ENCODE measurements at regions not wholly inside any gene's neighbourhood (a gene's known extent, or its start where the extent isn't known, plus 50 kb on each side); places are given as distances from the start of the nearest gene placed in this dataset.
A peak's percentile ranks its signal among the peaks of the same experiment; 100 is the strongest.

DNA sequence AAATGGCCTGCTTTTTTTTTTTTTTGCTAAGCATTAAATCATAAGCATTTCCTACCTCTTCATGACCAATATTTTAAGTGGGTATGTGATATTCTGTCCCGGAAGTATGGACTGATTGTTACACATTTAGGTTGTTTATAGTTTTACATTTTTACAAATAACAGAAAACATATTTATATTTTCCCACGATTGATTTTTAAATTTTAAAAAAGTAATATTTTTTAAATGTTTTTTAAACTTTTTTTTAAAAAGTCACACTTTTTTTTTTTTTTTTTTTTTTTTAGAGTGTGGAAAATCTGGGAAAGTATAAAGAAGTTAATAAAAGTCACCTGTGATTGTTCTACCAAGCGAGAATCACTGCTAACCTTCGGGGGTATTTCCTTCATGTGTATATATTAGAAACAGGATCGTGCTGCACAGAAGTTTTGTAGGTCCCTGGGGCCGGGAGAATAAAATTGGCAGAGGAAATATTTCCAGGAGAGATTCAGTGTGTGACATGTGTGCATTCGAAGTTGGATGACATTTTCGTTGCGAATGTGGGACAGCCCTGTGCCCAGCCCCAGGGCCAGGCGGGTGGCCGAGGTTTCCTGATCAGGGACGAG, 173.1 kb downstream of the CDC5L start:
- DNase-seq (ENCODE audit: low read depth in 2 of 2): no peak

DNA sequence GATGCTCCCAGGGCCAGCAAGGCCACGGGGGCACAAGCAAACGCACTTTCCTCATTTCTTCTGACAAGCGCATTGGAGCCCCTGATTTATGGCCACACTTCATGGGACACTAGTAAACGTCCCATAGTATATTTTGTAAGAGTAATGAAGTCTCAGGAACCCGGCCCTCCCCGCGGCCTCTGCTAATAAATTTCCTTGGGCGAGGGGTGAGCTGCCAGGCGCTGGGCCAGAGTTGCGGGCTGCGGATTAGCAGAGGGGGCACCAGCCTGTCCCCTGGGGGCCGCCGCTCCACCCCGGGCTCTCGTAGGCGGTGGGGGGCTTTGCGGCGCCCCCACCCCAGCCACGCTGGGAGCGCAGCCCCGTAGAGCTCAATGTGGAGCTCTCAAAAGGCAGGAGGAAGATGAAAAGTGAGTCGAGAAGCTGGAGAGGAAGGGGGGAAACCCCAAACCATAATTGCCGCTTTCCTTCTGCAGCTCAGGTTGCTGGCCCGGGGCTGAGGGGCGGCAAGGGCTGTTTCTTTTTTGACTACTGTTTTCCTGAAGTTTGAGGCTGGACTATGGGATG, 173.6 kb downstream of the CDC5L start:
- DNase-seq (ENCODE audit: low read depth in 2 of 2): no peak

DNA sequence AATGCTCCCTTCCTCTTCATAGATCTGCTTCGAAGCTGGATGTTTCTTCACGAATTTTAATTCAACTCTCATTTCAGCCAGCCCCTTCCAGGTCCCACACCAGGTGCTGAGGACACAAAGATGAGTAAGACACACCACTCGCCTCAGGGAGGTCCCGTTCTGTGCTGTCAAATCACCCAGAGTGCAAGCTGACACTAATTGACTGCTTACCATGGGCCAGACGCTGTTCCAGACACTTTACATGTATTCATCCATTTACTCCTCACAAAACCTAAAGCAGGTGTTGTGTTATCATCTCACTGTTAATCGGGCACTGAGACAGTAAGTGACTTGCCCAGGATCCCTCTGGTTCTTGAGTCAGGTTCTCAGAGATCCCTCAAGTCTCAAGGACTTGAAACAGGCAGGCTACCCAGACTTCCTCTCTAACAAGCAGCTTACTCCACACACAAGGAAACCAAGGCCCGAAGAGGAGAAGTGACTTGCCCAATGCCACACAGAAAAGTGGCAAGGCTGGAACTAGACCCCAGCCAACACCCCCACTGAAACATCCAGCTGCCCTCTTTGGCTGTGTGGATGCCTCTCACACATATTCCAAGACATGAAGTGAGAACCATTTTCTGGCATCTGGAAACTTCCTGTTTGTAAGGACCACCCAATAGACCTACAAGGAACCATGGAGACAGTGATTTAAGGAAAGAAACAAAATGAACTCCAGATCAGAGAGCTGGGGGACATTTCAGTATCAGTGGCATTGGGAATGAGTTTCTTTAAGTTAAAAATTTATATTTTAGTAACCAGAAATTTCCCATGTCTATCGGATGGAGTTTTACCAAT, 174.5 kb downstream of the CDC5L start:
- DNase-seq (ENCODE audit: low read depth in 2 of 2): no peak

DNA sequence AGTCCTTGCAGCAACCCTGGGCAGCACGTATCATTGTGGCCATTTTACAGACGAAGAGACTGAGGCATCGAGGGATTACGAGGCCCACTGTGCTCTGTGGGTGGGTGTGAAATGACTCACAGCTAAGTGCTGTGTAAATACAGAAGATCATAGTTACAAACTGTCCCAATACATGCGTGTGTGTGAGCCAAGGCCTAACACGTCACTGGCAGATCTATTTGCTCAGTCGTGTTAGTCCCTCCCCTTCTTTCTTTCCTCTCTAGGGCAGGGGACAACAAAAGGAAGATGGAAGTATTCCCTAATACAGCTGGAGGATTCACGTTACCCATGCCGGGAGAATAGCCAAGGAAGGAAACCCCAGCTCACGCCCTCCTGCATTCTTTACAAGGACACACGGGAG, 175.9 kb downstream of the CDC5L start:
- no peak for DNase-seq (ENCODE audit: low read depth in 2 of 2)

DNA sequence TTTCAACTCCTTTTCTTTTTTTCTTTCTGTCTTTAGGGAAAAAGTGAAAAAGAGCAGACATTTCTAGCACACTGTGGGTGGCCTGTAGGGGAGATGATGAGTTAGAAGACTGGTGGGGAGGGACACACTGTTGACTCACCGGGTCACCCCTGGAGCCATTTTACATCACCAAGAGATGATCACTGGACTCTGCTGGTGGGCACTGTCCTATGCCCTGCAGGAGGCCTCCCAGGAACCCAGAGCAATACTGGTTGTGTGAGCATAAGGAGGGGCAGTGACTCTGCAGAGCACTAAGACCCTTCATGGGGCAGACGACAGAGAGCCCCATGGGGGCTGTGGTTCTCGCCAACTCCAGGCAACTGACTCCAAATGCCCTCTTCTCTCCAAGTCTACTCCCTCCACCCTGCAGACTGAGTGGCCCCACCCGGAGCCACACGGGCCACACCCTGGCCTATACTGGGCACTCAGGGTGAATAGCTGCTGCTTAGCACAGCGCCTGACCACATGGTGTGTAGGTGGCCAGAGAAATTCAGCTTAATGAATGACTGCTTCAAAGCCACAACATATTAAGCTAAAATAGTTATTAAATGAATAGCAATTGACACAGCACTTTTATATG, 177.5 kb downstream of the CDC5L start:
- DNase-seq (ENCODE audit: low read depth in 2 of 2): no peak

DNA sequence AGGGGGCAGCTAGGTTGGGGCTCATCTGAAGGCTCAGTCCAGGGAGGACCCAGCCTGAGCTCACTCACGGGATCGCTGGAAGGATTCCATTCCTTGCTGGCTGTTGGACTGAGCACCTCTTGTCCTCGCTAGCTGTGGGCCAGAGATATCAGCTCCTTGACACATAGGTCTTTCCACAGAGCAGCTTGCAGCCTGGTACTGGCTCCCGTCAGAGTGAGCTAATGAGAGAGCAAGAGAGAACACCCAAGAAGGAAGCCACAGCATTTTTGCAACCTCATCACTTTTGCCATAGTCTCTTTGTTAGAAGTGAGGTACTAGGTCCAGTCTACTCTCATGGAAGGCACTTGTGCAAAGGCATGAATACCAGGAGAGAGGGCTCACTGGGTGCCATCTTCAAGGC, 179.9 kb downstream of the CDC5L start:
- DNase-seq (ENCODE audit: low read depth in 2 of 2): no peak

DNA sequence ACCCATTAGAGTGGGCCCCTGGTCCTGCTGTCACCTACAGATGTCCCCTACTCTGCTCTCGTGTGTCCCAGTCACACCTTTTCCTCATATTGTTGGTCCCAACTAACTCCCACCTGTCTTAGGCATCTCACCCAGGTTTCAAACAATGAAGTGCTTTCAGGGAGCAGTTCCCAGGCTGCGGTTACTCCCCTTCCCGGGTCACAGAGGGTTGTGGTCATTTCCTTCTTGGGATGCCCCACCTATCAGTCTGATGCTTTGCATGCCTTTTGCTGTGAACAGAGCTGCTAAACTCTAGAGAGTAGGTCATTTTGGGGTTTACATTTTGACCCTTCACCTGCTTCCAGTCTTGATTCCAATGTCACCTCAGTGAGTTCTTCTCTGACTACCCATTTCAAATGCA, 181.6 kb downstream of the CDC5L start:
- DNase-seq (ENCODE audit: low read depth in 2 of 2): no peak

DNA sequence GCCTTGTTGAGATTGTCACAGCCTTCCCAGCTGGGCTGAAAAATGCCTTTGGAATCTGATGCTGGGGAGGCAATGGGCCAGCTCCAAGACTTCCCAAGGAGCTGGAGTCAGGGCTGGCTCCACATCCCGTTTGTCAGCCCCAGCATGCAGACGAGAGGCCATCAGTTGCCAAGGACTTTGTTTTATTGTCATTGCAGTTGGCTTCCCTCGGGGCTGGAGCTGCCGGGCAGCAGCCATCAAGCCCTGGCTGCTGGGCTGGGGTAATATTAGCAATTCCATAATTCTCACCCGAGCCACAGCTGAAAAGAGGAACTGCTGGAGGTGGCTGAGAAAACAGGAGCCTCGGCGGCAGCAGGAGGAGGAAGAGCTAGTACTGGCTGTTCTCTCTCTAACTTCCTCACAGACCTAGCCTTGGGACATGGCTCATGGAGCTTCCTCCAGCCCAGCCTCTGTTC, 182.5 kb downstream of the CDC5L start:
- peak in 1 of 2 experiments; percentile 27 for DNase-seq (ENCODE audit: low read depth in 2 of 2)

DNA sequence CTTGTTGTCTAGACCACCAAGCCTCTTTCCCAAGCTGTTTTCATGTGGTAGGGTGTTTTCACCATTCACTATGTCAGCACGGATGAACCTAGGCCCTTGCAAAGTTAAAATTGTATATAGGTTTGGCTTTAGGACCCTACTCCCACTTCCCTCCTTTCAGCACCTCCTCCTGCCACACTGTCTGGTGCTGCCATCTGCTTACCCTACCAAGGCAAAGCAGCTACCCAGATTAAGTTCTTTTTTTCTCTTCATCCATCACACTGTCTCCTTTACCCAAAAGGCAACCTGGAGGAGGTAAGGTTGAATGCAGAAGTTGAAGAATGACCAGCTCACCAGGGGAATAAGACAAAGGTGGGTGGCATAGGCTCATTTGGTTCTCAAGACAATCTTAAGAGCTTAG, 184.0 kb downstream of the CDC5L start:
- no peak for DNase-seq (ENCODE audit: low read depth in 2 of 2)

DNA sequence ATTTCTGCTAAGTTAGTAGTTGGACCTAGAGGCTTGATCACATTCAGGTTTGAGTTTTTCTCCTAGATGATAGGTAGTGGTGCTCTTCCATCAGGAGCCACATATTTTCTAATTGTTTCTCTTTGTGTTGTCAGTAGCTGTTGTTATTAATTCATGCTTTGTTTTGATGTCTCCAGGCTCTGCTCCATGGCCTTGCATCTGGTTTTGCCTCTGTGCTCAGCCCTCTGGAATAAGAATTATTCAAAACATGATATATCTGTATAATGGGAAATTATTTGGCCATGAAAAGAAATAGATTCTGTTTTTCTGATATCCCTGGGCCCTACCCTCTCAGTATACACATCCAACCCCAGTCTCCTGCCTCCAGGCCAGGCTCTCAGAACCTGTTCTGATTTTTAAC, 184.8 kb downstream of the CDC5L start:
- DNase-seq (ENCODE audit: low read depth in 2 of 2): no peak

DNA sequence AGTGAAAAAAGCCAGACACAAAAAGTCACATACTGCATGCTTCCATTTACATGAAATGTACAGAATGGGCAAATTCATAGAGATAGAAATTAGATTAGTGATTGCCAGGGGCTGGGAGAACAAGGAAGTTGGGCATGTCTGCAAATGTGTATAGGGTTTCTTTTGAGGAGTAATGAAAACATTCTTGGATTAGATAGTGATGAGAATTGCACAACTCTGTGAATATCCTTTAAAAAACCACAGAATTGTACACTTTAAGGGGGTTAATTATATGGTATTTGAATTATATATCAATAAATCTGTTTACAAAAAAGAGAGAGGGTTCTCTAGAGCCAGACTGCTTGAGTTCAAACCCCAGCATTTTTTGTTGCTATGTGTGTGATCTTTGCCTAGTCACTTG, 188.1 kb downstream of the CDC5L start:
- peak; percentile 46 to 54 for DNase-seq (ENCODE audit: low read depth in 2 of 2)

DNA sequence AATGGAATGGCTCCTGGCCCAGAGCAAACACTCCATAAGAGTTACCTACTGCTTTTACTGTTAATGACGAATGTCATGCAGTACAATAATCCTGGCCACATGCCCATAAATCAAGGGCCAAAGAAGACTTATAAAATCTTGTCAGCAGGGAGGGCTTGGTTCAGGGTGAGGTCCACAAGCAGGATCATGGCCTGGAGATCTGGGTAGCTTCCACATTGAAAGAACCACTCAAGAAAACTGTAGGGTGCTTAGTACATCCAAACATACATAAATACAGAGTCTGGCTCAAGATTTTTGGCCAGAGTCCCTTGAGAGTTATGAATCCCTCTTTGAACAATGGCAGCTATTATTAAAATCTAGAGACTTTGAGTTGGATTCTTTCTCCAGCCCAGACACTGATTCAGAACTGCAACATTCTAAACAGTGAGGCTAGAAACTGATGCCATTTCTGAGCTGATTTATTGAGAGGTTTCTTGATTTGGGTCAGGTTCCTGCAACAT, 188.7 kb downstream of the CDC5L start:
- peak; percentile 71 to 72 for DNase-seq (ENCODE audit: low read depth in 2 of 2)

DNA sequence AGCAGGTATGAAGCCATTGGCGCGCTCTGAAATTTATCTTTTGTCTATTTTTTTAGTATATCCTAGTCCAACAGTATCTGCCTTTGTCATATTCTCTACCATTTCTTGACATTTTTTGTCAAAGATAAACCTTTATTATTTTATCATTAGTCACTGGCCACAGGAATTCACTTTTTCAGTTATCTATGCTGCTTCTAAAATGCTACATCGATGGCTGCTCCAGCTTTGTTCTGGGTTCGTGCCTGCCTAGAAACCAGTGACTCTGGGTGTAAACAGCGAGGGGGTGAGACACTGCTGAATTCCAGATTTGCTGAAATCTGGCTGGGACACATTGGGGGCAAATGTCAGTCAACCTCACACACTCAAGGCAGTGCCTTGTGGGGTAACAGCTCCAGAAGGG, 193.4 kb downstream of the CDC5L start:
- peak; percentile 37 to 43 for DNase-seq (ENCODE audit: low read depth in 2 of 2)

DNA sequence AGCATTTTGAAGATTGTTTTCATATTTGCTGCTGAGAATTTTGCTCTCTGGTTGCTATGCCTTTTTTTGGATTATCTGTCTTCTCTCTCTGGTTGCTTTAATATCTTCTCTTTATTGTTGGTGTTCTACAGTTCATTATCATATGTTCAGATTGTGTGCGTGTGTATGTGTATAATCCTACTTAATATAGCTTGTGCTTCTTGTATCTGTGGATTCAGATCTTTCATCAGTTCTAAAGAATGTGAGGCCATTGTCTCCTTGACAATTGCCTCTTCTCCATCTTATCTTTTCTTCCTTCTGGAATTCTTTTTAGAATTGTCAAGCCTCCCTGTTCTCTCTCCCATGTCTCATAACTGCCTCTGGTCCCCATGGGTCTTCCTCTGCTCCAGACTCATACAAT, 195.4 kb downstream of the CDC5L start:
- DNase-seq (ENCODE audit: low read depth in 2 of 2): no peak

DNA sequence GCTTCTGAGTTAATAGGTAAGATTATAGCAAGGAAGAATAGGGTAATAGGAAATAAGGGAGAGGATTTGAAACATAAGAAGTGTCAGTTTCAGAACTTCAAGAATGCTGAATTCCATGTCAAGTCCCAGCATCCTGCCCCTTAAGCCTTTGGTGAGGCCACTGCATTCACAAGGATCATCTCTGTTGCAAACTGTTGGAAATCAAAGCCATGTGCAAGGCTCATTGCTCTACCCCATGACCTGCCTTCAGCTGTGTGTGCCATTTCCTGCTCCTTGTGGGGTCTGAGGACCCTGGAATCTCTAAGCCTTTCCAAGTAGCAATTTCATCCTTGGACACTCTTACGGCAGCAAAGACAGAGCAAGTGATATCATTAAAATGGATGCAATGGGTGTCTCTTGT, 203.0 kb downstream of the CDC5L start:
- DNase-seq (ENCODE audit: low read depth in 2 of 2): no peak

DNA sequence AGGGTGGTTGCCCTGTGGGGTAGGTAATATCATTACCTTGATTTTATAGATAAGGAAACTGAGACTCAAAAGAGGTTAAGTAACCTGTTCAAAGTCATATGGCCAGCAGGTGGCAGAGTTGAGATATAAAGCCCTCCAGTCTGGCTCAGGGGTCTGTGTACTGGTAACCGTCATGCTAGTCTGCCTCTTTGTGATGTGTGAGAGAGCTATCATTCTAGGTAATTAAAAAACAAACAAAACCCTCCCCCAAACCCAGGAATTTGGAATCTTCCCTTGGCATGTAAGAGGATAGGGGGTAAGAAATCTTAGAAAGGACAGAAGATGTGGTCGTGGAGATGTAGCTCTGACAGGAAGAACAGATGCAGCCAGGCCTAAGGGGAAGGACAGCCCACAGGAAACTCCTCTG, 206.0 kb downstream of the CDC5L start:
- peak; percentile 73 to 79 for DNase-seq (ENCODE audit: low read depth in 2 of 2)

DNA sequence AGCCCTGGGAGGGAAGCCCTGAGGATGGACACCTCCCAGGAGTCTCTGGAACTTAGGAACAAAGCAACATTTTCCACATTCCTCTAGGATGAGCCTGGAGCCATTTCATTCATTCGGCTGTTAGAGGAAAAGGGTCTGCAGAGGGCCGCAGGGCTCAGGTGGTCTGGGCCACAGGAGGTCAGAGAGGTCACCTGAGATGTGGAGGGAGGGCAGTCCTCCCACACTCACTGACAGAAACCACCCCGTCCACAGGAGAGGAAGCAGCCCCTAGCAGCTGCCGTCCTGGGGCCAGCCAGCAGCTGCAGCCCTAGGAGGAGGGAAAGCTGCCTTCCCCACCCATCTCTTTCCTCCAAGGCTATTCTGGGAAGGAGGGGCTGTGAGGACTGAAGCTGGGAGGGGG, 207.0 kb downstream of the CDC5L start:
- DNase-seq (ENCODE audit: low read depth in 2 of 2): no peak

DNA sequence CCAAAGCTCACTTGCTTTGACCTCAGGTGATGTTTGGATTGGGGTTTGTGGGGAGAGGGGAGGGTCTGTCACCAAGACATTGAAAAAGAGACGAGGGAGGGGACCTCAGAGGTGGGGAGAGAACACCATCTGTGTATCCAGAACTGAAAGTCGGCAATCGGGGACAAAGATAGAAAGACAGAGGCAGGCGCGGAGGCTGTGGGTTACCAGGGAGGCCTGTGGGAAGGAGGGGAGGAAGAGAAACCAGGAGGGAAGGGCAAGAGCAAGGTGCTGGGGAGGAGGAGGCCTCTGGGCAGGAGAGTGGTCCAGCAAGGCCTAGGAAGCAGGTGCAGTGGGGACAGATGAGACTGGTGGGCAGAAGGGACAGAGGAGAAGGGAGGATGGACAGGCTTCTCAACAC, 211.2 kb downstream of the CDC5L start:
- DNase-seq (ENCODE audit: low read depth in 2 of 2): no peak

DNA sequence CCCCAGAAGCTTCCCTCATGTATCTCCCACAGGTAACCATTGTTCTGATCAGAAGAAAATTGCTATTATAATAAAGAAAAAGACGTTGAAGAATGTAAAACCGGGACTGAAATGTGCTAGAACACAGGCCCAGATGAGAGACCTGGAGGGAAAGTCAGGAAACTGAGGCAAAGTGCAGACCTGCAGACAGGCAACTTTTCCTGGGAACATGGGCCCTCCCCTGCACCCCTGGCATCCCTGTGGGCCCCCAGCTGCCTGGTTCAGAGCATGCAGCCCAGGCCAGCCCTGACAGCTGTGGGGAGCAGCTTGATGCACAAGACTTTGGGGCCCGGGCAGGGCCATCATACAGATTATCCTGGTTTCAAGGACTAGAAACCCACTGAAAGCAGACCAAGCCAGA, 212.2 kb downstream of the CDC5L start:
- no peak for DNase-seq (ENCODE audit: low read depth in 2 of 2)

DNA sequence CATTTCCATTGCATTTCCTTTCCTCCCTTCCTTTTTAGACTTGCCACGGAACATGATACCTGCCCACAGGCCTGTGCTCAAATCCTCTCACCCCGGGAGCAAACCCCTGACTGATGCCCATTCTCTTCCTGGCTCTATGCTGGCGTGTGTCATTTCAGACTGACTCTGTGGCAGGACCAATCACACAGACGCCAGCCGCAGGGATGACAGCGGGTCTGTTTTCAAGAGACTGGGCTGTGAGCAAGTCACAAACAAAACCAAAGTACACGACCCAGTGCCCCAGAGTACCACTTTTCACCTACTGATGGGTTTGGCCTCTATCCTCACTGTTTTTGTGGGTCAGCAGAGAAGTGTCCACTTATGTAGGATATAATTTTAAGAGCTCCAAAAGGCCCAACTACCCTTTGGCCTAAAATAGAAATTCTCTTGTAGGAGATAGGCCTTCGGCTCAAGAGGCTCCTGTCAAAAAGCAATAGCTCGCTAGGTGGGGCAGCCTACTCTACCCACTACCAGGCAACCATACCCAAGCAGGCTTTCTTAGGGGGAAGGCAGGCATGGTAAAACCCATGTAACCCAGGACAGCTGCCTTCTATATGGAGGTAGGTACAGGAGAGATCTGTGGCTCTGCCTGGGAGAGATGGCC, 215.7 kb downstream of the CDC5L start:
- no peak for DNase-seq (ENCODE audit: low read depth in 2 of 2)

DNA sequence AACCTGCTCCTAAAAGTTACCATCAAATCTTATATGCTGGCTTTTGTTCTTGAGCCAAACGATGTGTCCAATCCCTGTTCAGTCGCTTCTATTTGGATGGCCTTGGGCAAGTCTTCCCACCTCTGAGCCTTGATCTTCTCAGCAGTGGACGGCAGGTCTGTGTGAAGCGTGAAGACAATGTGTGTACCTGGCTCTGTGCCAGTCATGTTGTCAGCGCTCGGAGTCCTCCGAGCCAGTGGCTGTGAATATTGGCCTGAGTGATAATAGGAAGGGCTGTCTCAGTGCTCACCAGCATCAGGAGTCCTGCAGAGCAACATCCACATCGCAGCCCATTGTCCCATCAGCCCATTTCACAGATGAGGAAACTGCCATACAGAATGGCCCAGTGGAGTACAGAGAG, 219.0 kb downstream of the CDC5L start:
- DNase-seq (ENCODE audit: low read depth in 2 of 2): no peak

DNA sequence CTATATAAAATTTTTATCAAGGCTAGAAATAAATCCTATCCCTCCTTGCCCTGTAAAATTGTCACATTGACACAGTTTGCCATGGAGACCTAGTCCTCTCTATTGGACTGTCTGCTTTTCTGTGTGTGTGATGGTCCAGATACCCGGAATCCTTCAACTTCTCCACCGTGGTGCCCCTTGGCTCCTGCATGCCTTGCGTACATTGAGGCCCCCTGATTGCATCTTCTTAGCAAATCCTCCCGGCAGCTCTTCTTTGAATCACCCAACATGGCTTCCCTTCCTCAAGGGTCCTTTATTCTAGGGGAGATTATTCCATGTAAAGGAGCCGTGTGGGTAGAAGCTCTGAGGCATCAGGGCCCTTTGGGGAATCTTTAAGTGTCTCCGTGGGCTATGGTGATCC, 219.5 kb downstream of the CDC5L start:
- DNase-seq (ENCODE audit: low read depth in 2 of 2): no peak
